WTC11 (cell line): ENCODE measurements at regions not wholly inside any gene's neighbourhood (a gene's known extent, or its start where the extent isn't known, plus 50 kb on each side); places are given as distances from the start of the nearest gene placed in this dataset.

ENCODE experiments used
- ATAC-seq: fragments of 200-7000 bp; cut with Tn5 transposase; 2 replicates; pipeline ENCODE4 v1.10.0; 2021; ENCODE audit warnings: mild to moderate bottlenecking, moderate library complexity
- CTCF ChIA-PET: fragments of 300-600 bp; sonication (Branson Sonifier 250); formaldehyde crosslinking; loops from one replicate; lab custom pipeline; 2021; ENCODE audit warnings: antibody characterized with exemption; lab: Charles Lee
- POLR2A ChIA-PET: fragments of 350-600 bp; sonication (Branson Sonifier 250); formaldehyde crosslinking; loops from one replicate; lab custom pipeline; 2021; ENCODE audit warnings: antibody characterized with exemption; lab: Charles Lee
- DNase-seq: peaks from one replicate; pipeline ENCODE4 v3.0.0; 2021; ENCODE audit warnings: low spot score
- H3K27ac Mint-ChIP-seq: 2 replicates; pipeline ENCODE4 v1.8.0; 2021; ENCODE audit warnings: mixed read lengths
- H3K27me3 Mint-ChIP-seq: 2 replicates; pipeline ENCODE4 v1.8.0; 2021; ENCODE audit warnings: low read depth, mild to moderate bottlenecking, moderate library complexity, mixed read lengths
- H3K36me3 Mint-ChIP-seq: 2 replicates; pipeline ENCODE4 v1.8.0; 2021; ENCODE audit warnings: mixed read lengths
- H3K4me1 Mint-ChIP-seq: 2 replicates; pipeline ENCODE4 v1.8.0; 2022; ENCODE audit warnings: mixed read lengths
- H3K4me3 Mint-ChIP-seq: 2 replicates; pipeline ENCODE4 v1.8.0; 2021; ENCODE audit warnings: mild to moderate bottlenecking, moderate library complexity, mixed read lengths
- H3K9me3 Mint-ChIP-seq: 2 replicates; pipeline ENCODE4 v1.8.0; 2021; ENCODE audit warnings: mixed read lengths
- CREB1 ChIP-seq: sonication (generic); formaldehyde crosslinking; IDR thresholded peaks from 2 replicates; pipeline ENCODE4 v1.8.0; 2023; ENCODE audit warnings: mild to moderate bottlenecking, missing genetic modification reagents
- EMX1 ChIP-seq: fragments of 250-450 bp; sonication (Bioruptor Pico); IDR thresholded peaks from 2 replicates; pipeline ENCODE4 v1.8.0; 2021; ENCODE audit warnings: mild to moderate bottlenecking
- FOXK1 ChIP-seq: sonication (generic); formaldehyde crosslinking; IDR thresholded peaks from 2 replicates; pipeline ENCODE4 v1.8.0; 2022; ENCODE audit warnings: mild to moderate bottlenecking, moderate library complexity, missing genetic modification reagents
- FOXP1 ChIP-seq: sonication (generic); formaldehyde crosslinking; IDR thresholded peaks from 2 replicates; pipeline ENCODE4 v1.8.0; 2022; ENCODE audit warnings: missing genetic modification reagents, mild to moderate bottlenecking, moderate library complexity, borderline replicate concordance
- GRHL2 ChIP-seq: fragments of 250-450 bp; sonication (Bioruptor Pico); IDR thresholded peaks from 2 replicates; pipeline ENCODE4 v1.8.0; 2022; ENCODE audit warnings: mild to moderate bottlenecking, moderate library complexity; ENCODE audit not compliant: insufficient replicate concordance, severe bottlenecking
- IRF2 ChIP-seq: sonication (generic); formaldehyde crosslinking; IDR thresholded peaks from 2 replicates; pipeline ENCODE4 v1.8.0; 2022; ENCODE audit warnings: low read depth, missing genetic modification reagents, borderline replicate concordance
- JAZF1 ChIP-seq: fragments of 250-450 bp; sonication (Bioruptor Pico); IDR thresholded peaks from 2 replicates; pipeline ENCODE4 v1.9.0; 2021; ENCODE audit warnings: moderate library complexity, mild to moderate bottlenecking, inconsistent platforms
- JUN ChIP-seq: sonication (generic); formaldehyde crosslinking; IDR thresholded peaks from 2 replicates; pipeline ENCODE4 v1.8.0; 2023; ENCODE audit warnings: mild to moderate bottlenecking, missing genetic modification reagents
- PRRX2 ChIP-seq: fragments of 250-450 bp; sonication (Bioruptor Pico); IDR thresholded peaks from 2 replicates; pipeline ENCODE4 v1.8.0; 2021; ENCODE audit warnings: mild to moderate bottlenecking
- SMAD3 ChIP-seq: sonication (generic); formaldehyde crosslinking; IDR thresholded peaks from 2 replicates; pipeline ENCODE4 v1.8.0; 2022; ENCODE audit warnings: missing genetic modification reagents, mild to moderate bottlenecking, borderline replicate concordance
- ZBTB21 ChIP-seq: sonication (generic); formaldehyde crosslinking; IDR thresholded peaks from 2 replicates; pipeline ENCODE4 v1.8.1; 2023; ENCODE audit warnings: mild to moderate bottlenecking, missing genetic modification reagents, borderline replicate concordance
- ZNF396 ChIP-seq: fragments of 250-450 bp; sonication (Bioruptor Pico); IDR thresholded peaks from 2 replicates; pipeline ENCODE4 v1.8.0; 2021; ENCODE audit warnings: mild to moderate bottlenecking, moderate library complexity, borderline replicate concordance
- ZNF671 ChIP-seq: fragments of 250-450 bp; sonication (Bioruptor Pico); IDR thresholded peaks from 2 replicates; pipeline ENCODE4 v1.8.0; 2021; ENCODE audit warnings: mild to moderate bottlenecking
- TF ChIP-seq, protein P1 (sequence below): sonication (generic); formaldehyde crosslinking; IDR thresholded peaks from 2 replicates; pipeline ENCODE4 v1.8.1; 2022; ENCODE audit warnings: mild to moderate bottlenecking, moderate library complexity, missing genetic modification reagents
- TF ChIP-seq, protein P2 (sequence below): sonication (generic); formaldehyde crosslinking; IDR thresholded peaks from 2 replicates; pipeline ENCODE4 v1.8.0; 2022; ENCODE audit warnings: mild to moderate bottlenecking, missing genetic modification reagents
- TF ChIP-seq, protein P3 (sequence below): sonication (generic); formaldehyde crosslinking; IDR thresholded peaks from 2 replicates; pipeline ENCODE4 v1.8.1; 2023; ENCODE audit warnings: mild to moderate bottlenecking, missing genetic modification reagents
- TF ChIP-seq, protein P4 (sequence below): sonication (generic); formaldehyde crosslinking; IDR thresholded peaks from 2 replicates; pipeline ENCODE4 v1.8.1; 2023; ENCODE audit warnings: mild to moderate bottlenecking, missing genetic modification reagents, borderline replicate concordance
- TF ChIP-seq, protein P5 (sequence below): fragments of 250-450 bp; sonication (Bioruptor Pico); IDR thresholded peaks from 2 replicates; pipeline ENCODE4 v1.8.0; 2021; ENCODE audit warnings: mild to moderate bottlenecking
- TF ChIP-seq, protein P6 (sequence below): sonication (generic); formaldehyde crosslinking; IDR thresholded peaks from 2 replicates; pipeline ENCODE4 v1.8.1; 2022; ENCODE audit warnings: low read depth, missing genetic modification reagents, borderline replicate concordance
- TF ChIP-seq, protein P7 (sequence below): sonication (generic); formaldehyde crosslinking; IDR thresholded peaks from 2 replicates; pipeline ENCODE4 v1.8.0; 2023; ENCODE audit warnings: missing genetic modification reagents
- TF ChIP-seq, protein P8 (sequence below): sonication (generic); formaldehyde crosslinking; IDR thresholded peaks from 2 replicates; pipeline ENCODE4 v1.8.0; 2022; ENCODE audit warnings: mild to moderate bottlenecking, missing genetic modification reagents
- TF ChIP-seq, protein P9 (sequence below): sonication (generic); formaldehyde crosslinking; conservative IDR thresholded peaks from 2 replicates; pipeline ENCODE4 v1.8.1; 2022; ENCODE audit warnings: mild to moderate bottlenecking, missing genetic modification reagents

DNA sequence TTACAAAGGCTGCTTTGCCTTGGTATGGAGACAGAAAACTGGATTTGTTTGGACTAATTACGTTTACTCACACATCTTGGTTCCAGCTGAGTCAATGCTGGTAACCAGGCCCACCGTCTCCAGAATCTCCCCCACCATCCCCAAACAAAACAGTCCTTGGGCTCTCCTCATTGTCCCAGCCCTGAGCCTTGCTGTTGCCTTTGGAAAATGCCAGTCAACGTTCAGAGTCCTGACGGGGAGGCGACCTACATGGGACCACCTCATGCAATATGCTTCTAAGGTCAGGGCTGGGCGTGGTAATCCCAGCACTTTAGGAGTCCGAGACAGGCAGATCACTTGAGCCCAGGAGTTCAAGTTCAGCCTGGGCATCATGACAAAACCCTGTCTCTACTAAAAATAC, 85.2 kb upstream of the IQSEC1 start:
- no peak overlapping the region for H3K27ac Mint-ChIP-seq
- H3K9me3 Mint-ChIP-seq = peaks cover 25% of the 10 kb centered on the region
- ChIA-PET CTCF (no interaction called here), POLR2A (interaction anchor here (0.5 kb wide), 1 partner anchor 1943 kb away, joined by 4 read pairs; no protein-coding TSS in a partner anchor)
- TF ChIP-seq ZNF671 (CRISPR knock-in tag) = no peak
- TF ChIP-seq, protein P1, sequence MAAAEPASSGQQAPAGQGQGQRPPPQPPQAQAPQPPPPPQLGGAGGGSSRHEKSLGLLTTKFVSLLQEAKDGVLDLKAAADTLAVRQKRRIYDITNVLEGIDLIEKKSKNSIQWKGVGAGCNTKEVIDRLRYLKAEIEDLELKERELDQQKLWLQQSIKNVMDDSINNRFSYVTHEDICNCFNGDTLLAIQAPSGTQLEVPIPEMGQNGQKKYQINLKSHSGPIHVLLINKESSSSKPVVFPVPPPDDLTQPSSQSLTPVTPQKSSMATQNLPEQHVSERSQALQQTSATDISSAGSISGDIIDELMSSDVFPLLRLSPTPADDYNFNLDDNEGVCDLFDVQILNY = no peak
- no peak for TF ChIP-seq FOXK1 (CRISPR knock-in tag)
- TF ChIP-seq ZNF396 (CRISPR knock-in tag) = no peak
- TF ChIP-seq, protein P2, sequence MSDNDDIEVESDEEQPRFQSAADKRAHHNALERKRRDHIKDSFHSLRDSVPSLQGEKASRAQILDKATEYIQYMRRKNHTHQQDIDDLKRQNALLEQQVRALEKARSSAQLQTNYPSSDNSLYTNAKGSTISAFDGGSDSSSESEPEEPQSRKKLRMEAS (CRISPR knock-in tag) = no peak
- no peak for TF ChIP-seq FOXP1
- peaks cover 58% of the 10 kb centered on the region for H3K4me1 Mint-ChIP-seq
- no peaks in the 10 kb centered on the region for H3K27me3 Mint-ChIP-seq
- ATAC-seq = no peak
- DNase-seq = no peak
- H3K4me3 Mint-ChIP-seq = no peak overlapping the region
- peaks cover 24% of the 10 kb centered on the region for H3K36me3 Mint-ChIP-seq

DNA sequence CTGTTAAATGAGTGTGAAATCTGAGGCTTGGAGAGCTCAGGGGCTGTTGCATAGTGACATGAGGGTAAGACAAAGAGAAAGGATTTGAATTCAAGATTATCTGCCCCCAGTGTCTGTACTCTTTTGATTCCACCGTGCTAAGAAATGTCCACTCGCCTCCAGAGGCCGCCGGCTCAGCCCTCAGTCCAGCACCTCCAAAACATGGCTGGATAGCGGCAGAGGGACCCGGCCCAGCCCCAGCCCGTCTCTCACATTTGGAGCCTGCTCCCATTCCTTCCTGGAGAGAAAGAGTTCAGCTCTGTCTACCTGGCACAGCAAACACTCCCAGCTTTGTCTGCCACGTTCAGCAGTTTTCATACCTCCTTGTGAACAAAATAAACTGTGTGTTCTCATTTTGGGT, 84.8 kb upstream of the IQSEC1 start:
- POLR2A ChIA-PET = interaction anchor here (0.5 kb wide), 1 partner anchor 1943 kb away, joined by 4 read pairs; no protein-coding TSS in a partner anchor
- DNase-seq = no peak
- H3K4me3 Mint-ChIP-seq = no peak overlapping the region
- peaks cover 54% of the 10 kb centered on the region for H3K4me1 Mint-ChIP-seq
- ATAC-seq = no peak
- peaks cover 24% of the 10 kb centered on the region for H3K36me3 Mint-ChIP-seq
- H3K9me3 Mint-ChIP-seq = peaks cover 25% of the 10 kb centered on the region
- H3K27me3 Mint-ChIP-seq = no peaks in the 10 kb centered on the region
- CTCF ChIA-PET = no interaction called here
- no peak overlapping the region for H3K27ac Mint-ChIP-seq
- TF ChIP-seq FOXK1 (CRISPR knock-in tag) (no peak), EMX1 (CRISPR knock-in tag) (no peak), GRHL2 (CRISPR knock-in tag) (no peak), ZBTB21 (CRISPR knock-in tag) (no peak), JUN (CRISPR knock-in tag) (no peak), IRF2 (no peak), CREB1 (no peak), JAZF1 (CRISPR knock-in tag) (no peak), PRRX2 (CRISPR knock-in tag) (no peak), SMAD3 (CRISPR knock-in tag) (no peak)
- TF ChIP-seq, protein P3, sequence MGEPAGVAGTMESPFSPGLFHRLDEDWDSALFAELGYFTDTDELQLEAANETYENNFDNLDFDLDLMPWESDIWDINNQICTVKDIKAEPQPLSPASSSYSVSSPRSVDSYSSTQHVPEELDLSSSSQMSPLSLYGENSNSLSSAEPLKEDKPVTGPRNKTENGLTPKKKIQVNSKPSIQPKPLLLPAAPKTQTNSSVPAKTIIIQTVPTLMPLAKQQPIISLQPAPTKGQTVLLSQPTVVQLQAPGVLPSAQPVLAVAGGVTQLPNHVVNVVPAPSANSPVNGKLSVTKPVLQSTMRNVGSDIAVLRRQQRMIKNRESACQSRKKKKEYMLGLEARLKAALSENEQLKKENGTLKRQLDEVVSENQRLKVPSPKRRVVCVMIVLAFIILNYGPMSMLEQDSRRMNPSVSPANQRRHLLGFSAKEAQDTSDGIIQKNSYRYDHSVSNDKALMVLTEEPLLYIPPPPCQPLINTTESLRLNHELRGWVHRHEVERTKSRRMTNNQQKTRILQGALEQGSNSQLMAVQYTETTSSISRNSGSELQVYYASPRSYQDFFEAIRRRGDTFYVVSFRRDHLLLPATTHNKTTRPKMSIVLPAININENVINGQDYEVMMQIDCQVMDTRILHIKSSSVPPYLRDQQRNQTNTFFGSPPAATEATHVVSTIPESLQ (CRISPR knock-in tag) = no peak
- TF ChIP-seq, protein P4, sequence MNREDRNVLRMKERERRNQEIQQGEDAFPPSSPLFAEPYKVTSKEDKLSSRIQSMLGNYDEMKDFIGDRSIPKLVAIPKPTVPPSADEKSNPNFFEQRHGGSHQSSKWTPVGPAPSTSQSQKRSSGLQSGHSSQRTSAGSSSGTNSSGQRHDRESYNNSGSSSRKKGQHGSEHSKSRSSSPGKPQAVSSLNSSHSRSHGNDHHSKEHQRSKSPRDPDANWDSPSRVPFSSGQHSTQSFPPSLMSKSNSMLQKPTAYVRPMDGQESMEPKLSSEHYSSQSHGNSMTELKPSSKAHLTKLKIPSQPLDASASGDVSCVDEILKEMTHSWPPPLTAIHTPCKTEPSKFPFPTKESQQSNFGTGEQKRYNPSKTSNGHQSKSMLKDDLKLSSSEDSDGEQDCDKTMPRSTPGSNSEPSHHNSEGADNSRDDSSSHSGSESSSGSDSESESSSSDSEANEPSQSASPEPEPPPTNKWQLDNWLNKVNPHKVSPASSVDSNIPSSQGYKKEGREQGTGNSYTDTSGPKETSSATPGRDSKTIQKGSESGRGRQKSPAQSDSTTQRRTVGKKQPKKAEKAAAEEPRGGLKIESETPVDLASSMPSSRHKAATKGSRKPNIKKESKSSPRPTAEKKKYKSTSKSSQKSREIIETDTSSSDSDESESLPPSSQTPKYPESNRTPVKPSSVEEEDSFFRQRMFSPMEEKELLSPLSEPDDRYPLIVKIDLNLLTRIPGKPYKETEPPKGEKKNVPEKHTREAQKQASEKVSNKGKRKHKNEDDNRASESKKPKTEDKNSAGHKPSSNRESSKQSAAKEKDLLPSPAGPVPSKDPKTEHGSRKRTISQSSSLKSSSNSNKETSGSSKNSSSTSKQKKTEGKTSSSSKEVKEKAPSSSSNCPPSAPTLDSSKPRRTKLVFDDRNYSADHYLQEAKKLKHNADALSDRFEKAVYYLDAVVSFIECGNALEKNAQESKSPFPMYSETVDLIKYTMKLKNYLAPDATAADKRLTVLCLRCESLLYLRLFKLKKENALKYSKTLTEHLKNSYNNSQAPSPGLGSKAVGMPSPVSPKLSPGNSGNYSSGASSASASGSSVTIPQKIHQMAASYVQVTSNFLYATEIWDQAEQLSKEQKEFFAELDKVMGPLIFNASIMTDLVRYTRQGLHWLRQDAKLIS (CRISPR knock-in tag) = no peak
- TF ChIP-seq, protein P5, sequence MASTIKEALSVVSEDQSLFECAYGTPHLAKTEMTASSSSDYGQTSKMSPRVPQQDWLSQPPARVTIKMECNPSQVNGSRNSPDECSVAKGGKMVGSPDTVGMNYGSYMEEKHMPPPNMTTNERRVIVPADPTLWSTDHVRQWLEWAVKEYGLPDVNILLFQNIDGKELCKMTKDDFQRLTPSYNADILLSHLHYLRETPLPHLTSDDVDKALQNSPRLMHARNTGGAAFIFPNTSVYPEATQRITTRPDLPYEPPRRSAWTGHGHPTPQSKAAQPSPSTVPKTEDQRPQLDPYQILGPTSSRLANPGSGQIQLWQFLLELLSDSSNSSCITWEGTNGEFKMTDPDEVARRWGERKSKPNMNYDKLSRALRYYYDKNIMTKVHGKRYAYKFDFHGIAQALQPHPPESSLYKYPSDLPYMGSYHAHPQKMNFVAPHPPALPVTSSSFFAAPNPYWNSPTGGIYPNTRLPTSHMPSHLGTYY (CRISPR knock-in tag) = no peak
- TF ChIP-seq, protein P6, sequence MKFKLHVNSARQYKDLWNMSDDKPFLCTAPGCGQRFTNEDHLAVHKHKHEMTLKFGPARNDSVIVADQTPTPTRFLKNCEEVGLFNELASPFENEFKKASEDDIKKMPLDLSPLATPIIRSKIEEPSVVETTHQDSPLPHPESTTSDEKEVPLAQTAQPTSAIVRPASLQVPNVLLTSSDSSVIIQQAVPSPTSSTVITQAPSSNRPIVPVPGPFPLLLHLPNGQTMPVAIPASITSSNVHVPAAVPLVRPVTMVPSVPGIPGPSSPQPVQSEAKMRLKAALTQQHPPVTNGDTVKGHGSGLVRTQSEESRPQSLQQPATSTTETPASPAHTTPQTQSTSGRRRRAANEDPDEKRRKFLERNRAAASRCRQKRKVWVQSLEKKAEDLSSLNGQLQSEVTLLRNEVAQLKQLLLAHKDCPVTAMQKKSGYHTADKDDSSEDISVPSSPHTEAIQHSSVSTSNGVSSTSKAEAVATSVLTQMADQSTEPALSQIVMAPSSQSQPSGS = no peak
- TF ChIP-seq, protein P7, sequence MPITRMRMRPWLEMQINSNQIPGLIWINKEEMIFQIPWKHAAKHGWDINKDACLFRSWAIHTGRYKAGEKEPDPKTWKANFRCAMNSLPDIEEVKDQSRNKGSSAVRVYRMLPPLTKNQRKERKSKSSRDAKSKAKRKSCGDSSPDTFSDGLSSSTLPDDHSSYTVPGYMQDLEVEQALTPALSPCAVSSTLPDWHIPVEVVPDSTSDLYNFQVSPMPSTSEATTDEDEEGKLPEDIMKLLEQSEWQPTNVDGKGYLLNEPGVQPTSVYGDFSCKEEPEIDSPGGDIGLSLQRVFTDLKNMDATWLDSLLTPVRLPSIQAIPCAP (CRISPR knock-in tag) = no peak
- TF ChIP-seq, protein P8, sequence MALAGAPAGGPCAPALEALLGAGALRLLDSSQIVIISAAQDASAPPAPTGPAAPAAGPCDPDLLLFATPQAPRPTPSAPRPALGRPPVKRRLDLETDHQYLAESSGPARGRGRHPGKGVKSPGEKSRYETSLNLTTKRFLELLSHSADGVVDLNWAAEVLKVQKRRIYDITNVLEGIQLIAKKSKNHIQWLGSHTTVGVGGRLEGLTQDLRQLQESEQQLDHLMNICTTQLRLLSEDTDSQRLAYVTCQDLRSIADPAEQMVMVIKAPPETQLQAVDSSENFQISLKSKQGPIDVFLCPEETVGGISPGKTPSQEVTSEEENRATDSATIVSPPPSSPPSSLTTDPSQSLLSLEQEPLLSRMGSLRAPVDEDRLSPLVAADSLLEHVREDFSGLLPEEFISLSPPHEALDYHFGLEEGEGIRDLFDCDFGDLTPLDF (CRISPR knock-in tag) = no peak
- TF ChIP-seq, protein P9, sequence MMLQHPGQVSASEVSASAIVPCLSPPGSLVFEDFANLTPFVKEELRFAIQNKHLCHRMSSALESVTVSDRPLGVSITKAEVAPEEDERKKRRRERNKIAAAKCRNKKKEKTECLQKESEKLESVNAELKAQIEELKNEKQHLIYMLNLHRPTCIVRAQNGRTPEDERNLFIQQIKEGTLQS (CRISPR knock-in tag) = no peak
